Right lobe of liver (tissue), 4 donors: ENCODE measurements at regions not wholly inside any gene's neighbourhood (a gene's known extent, or its start where the extent isn't known, plus 50 kb on each side); places are given as distances from the start of the nearest gene placed in this dataset.

Experiments
- CTCF ChIP-seq, 4 donors: fragments of 200-600 bp in 3 of 4; fragments of 450-650 bp in 1 of 4; IDR thresholded peaks; one replicate each; pipeline versions ENCODE4 v1.5.1 to v1.8.0; 2016 to 2022; ENCODE audit warnings: antibody characterized with exemption in 4 of 4, mild to moderate bottlenecking in 2 of 4
- POLR2A ChIP-seq: fragments of 450-650 bp; IDR thresholded peaks from one replicate; pipeline ENCODE4 v1.6.1; 2017; ENCODE audit warnings: antibody characterized with exemption, mild to moderate bottlenecking
- donor health status: DM: no; HTN: no; CAD: no.
- donor health status: DM: no; HTN: no; CAD: no.
- donor health status: DM: no; HTN: yes; CAD: no.

DNA sequence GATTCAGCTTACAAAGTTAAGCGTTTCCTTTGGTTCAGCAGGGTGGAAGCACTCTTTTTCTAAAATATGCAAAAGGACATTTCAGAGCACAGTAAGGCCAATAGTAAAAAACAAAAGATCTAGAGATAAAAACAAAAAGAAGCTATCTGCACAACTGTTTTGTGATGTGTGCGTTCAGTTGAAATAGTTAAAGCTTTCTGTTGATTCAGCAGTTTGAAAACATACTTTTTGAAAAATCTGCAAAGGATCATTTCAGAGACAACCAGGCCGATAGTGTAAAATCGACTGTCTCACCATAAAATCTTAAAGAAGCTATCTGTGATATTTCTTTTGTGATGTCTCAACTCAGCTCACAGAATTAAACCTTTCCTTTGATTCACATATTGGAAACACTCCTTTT is 300.0 kb upstream of the ALG10B start:
- TF ChIP-seq CTCF (IDR thresholded peaks at IDR 0.05) (no peak), POLR2A (no peak)
